HepG2 (cell line): ENCODE measurements at regions not wholly inside any gene's neighbourhood (a gene's known extent, or its start where the extent isn't known, plus 50 kb on each side); places are given as distances from the start of the nearest gene placed in this dataset.

Source experiments
- CBX2 ChIP-seq, 2 experiments: fragments of 200-600 bp in 1 of 2; sonication (generic); formaldehyde crosslinking in 1 of 2; IDR thresholded peaks; 2 replicates each; pipeline versions ENCODE4 v1.7.0 to v1.8.1; 2018 to 2022; ENCODE audit warnings: low read depth in 2 of 2, low read length in 1 of 2, mild to moderate bottlenecking in 1 of 2, missing genetic modification reagents in 1 of 2
- CHD2 ChIP-seq: IDR thresholded peaks from 2 replicates; pipeline ENCODE4 v1.6.1; 2011; ENCODE audit warnings: low read depth, low read length, improper control_type of control experiment
- TF ChIP-seq, protein P1 (sequence below): IDR thresholded peaks from 2 replicates; pipeline ENCODE4 v1.6.1; 2016

DNA sequence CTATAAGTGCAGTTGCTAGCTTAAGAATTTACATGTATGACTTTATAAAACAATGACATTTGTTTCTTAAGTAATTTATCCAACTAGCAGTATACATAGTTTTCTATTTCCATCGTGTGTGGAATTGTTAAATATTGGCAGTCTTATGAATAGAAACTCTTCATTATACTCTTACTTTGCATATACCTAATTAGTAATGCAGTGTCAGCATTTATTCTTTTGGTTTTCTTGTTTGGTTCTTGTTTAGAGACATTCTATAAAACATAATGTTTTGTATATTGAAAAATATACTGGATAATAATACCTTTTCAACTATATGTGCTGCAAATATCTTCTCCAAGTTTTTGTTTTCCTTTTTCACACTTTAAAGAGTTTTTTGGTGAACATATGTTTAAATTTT lies 760.2 kb downstream of the VGLL3 start:
- TF ChIP-seq CHD2 (no peak), CBX2 (IDR thresholded peaks at IDR 0.05; ENCODE audit: low read depth, low read length) (no peak), CBX2 (CRISPR knock-in tag; IDR thresholded peaks at IDR 0.05; ENCODE audit: low read depth) (no peak)
- TF ChIP-seq, protein P1, sequence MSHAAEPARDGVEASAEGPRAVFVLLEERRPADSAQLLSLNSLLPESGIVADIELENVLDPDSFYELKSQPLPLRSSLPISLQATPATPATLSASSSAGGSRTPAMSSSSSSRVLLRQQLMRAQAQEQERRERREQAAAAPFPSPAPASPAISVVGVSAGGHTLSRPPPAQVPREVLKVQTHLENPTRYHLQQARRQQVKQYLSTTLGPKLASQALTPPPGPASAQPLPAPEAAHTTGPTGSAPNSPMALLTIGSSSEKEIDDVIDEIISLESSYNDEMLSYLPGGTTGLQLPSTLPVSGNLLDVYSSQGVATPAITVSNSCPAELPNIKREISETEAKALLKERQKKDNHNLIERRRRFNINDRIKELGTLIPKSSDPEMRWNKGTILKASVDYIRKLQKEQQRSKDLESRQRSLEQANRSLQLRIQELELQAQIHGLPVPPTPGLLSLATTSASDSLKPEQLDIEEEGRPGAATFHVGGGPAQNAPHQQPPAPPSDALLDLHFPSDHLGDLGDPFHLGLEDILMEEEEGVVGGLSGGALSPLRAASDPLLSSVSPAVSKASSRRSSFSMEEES (CRISPR knock-in tag) = no peak
